Cerebellar nuclear complex (tissue), 1 donor: ENCODE measurements at regions not wholly inside any gene's neighbourhood (a gene's known extent, or its start where the extent isn't known, plus 50 kb on each side); places are given as distances from the start of the nearest gene placed in this dataset.

Experiments used
- DNase-seq, 2 experiments: peaks; one replicate each; lab custom pipeline; 2025; lab: John Stamatoyannopoulos, UW

DNA sequence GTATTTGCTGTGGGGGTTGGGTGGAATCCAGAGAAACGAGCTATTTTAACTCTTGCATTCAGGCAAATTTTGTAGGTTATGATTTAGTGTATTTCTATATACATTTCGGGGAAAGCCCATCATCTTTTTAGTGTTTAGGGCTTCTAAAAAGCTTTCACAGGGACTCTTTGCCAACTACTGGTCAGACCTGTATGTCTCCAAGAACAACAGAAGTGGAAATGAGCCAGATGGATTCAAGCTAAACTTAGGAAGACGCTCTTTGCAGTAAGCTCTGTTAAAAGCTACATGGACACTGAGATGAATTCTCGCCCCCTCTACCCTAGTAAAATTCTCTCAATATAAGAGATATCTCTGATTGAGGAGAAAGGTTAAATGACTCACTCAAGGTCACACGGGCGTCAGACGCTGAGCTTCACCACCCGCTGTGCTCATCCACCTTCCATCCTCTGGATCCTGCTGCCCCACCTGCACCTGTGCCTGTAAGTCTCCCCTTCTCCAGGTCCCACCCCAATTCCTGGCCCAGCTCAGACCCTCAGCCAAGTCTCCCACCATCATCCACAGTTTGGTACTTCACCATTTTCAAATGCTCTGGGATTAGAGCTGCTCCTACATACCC lies 85.6 kb downstream of the MARCHF4 start:
- DNase-seq: no peak

DNA sequence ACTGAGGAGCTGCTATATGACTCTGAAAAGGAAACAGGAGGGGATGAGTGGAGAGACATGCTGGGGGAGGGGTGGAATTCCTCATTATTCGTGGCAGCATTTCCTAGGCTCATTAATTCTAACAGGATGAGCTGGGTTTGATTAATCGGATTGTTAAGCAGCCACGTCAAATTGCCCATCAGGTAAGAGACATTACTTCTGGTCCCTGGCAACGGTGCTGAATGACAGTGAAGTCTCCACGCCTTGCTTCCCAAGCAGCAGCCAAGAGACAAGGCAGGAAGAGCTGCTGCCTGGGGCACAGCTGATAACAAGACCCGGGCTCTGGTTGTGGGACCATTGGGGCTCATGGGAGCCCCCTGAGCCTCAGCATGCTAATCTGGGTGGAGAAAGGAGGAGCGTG lies 86.6 kb downstream of the MARCHF4 start:
- DNase-seq: no peak

DNA sequence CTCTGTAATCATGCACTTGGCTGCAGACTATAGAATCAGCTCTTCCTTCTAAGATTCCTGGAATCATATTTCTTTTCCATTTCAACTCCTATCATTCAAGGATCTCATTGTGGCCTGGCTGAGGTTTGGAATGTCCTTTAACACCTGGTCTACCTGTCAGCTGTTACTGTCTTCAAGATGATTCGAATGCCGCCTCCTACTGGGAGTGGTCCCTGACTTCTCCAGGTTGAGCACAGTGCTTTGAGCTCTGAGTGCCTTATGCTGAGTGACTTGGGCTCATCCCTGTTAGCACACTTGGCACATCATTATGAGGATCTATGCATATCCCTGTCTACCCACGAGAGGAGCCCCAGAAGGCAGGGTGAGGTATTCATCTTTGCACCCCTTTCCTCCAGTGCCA lies 87.6 kb downstream of the MARCHF4 start:
- DNase-seq: no peak

DNA sequence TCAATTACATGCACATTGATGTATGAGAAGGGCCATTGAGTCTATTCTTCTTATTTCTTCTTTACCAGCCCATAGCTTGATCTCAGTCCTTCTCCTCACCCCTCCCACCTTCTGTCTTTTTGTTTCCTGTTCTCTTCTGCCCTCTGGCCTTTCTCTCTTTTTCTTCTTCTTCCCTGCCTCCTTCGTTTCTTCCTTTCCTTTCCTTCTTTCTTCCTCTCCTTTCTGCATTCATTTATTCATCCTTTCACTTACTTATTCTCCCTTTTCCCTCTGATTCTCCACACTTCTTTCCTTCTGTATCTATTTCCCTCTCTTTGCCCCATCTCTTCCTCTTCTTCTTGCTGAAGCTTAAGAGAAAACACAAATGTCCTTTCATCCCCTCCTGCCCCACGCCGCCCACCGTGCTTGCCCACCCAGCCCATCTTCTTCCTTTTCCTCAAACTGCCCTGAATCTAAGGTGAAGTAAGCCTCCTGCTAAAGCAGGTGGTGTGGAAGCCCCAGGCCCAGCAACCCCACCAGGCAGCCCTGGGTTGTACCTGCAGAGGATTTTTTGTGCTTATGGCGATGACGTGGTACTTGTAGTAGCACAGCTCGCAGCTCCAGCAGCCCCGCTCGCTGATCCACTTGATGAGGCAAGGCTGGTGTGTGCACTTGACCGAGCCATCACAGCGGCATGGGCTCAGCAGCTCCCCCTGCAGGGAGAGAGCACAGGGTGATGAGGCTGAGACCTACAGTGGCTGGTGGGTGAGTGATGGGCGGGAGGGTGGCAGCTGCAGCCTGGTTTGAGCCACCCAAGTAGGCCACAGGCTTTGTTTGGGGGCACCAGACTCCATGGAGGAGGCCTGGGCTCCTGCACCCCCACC lies 89.0 kb downstream of the MARCHF4 start:
- no peak for DNase-seq

DNA sequence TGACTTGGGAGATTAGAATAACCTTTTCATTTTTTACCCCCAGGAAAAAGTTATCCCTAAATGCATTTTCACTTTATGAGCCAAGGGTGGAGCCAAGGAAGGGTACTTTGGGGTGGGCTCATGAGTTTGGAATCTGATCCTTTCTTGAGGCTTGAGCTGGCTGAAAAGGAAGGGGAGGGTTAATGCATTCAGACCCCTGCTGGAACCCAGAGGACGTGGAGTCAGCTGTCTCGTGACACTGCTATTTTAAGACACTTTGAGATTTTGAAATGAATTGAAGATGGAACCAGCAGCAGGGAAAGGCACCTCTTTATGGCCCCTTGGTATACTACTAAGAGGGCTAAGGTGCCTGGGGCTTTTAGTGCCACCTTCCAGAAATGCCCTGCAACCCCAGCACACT lies 90.4 kb downstream of the MARCHF4 start:
- DNase-seq: no peak

DNA sequence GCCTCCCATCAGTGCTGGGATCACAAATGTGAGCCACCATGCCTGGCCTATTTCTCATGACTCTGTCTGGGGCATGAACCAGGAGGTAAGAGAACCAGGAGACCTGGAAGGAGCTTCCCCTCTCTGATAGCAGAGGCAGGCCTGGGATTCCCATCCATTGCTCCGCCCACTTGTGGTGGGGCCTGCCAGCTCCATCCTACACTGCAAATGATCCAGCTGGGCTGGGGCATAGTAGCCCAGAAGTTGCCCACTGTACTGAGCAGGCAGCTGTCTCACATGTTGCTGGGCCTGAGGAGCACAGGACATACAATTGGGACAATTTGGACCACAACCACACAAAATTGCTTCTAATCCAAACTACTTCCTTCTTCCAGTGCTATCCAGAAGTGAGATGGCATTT lies 91.0 kb downstream of the MARCHF4 start:
- no peak for DNase-seq

- no peak for DNase-seq
These were observed 92.8 kb downstream of the MARCHF4 start for GRCh38 chr2:216279459-216279858.

GRCh38 chr2:216279031-216279430 lies 93.3 kb downstream of the MARCHF4 start:
- no peak for DNase-seq

DNA sequence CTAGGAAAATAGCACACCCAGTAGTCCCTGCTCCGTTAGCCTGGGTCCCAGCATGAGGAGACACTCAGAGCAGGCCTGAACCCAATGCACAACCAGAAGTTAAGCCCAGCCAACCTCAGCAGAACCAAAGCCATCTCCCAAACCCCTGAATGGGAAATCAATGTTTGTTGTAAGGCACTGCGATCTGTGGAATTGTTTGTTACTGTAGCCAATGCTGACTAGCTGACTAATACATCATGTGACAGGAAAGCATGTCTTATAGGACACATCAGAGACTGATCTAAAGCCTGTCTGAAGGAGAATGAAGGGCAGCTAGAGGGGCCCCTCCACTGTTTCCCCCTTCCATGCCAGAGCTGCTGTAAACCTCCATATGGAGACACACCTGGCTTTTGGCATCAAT lies 96.4 kb downstream of the MARCHF4 start:
- no peak for DNase-seq

- DNase-seq: no peak
These were observed 98.0 kb downstream of the MARCHF4 start for GRCh38 chr2:216274194-216274840.

DNA sequence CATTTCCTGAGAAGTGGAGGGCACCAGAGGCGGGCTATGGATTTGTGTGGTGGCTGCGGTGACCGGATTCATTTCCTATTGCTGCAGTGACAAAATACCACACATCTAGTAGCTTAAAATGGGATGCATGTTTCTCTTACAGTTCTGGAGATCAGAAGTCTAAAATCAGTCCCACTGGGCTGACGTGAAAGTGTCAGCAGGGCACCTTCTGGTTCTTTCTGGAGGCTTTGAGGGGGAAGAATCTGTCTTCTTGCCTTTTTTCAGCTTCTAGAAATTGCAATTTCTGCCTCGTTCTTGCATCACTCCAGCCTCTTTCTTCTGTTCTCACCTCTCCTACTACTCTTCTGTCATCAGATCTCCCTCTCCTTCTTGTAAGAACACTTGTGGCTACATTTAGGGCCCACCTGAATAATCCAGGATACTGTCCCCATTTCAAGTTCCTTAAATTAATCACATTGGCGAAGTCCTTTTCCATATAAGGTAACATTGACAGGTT lies 111.2 kb downstream of the MARCHF4 start:
- no peak for DNase-seq

- no peak for DNase-seq
These were observed 111.7 kb downstream of the MARCHF4 start for GRCh38 chr2:216260629-216261028.

- DNase-seq: no peak
These were observed 113.2 kb downstream of the MARCHF4 start for GRCh38 chr2:216259081-216259480.

GRCh38 chr2:216257089-216257488 lies 115.2 kb downstream of the MARCHF4 start:
- DNase-seq: no peak
